H9 (cell line): ENCODE measurements at regions not wholly inside any gene's neighbourhood (a gene's known extent, or its start where the extent isn't known, plus 50 kb on each side); places are given as distances from the start of the nearest gene placed in this dataset.

ENCODE experiments used
- DNase-seq: peaks from one replicate; pipeline ENCODE4 v3.0.0-alpha.2; 2017
- H2AFZ ChIP-seq: one replicate; pipeline ENCODE4 v1.6.1; 2013; ENCODE audit warnings: mild to moderate bottlenecking, low read length, control low read depth, moderate library complexity
- H2AK5ac ChIP-seq: 2 replicates; pipeline ENCODE4 v1.6.1; 2013; ENCODE audit warnings: low read length, control low read depth, mixed read lengths; ENCODE audit not compliant: insufficient read length
- H2BK120ac ChIP-seq: one replicate; pipeline ENCODE4 v1.6.1; 2013; ENCODE audit warnings: low read depth, mild to moderate bottlenecking, low read length, control low read depth, inconsistent platforms; ENCODE audit not compliant: poor library complexity, severe bottlenecking
- H2BK12ac ChIP-seq: 2 replicates; pipeline ENCODE4 v1.6.1; 2013; ENCODE audit warnings: low read length, control low read depth, mixed read lengths, low read depth; ENCODE audit not compliant: insufficient read length
- H2BK15ac ChIP-seq: 2 replicates; pipeline ENCODE4 v1.6.1; 2013; ENCODE audit warnings: low read depth, low read length, control low read depth
- H2BK20ac ChIP-seq: one replicate; pipeline ENCODE4 v1.6.1; 2013; ENCODE audit warnings: low read depth, mild to moderate bottlenecking, low read length, control low read depth, inconsistent platforms; ENCODE audit not compliant: poor library complexity, severe bottlenecking
- H2BK5ac ChIP-seq: 2 replicates; pipeline ENCODE4 v1.6.1; 2013; ENCODE audit warnings: low read length, control low read depth, mixed read lengths; ENCODE audit not compliant: insufficient read length
- H3K14ac ChIP-seq: 2 replicates; pipeline ENCODE4 v1.6.1; 2013; ENCODE audit warnings: low read length, control low read depth; ENCODE audit not compliant: insufficient read depth
- H3K18ac ChIP-seq: 2 replicates; pipeline ENCODE4 v1.6.1; 2013; ENCODE audit warnings: low read depth, mild to moderate bottlenecking, mixed read lengths, low read length, control low read depth; ENCODE audit not compliant: insufficient read length
- H3K23ac ChIP-seq: 2 replicates; pipeline ENCODE4 v1.6.1; 2013; ENCODE audit warnings: low read length, control low read depth, mixed read lengths, low read depth; ENCODE audit not compliant: insufficient read length
- H3K23me2 ChIP-seq: 2 replicates; pipeline ENCODE4 v1.6.1; 2013; ENCODE audit warnings: low read depth, mild to moderate bottlenecking, mixed read lengths, low read length, control low read depth; ENCODE audit not compliant: insufficient read length, poor library complexity, severe bottlenecking
- H3K27ac ChIP-seq: 2 replicates; pipeline ENCODE4 v1.5.1; 2013; ENCODE audit warnings: low read length, control low read depth, mixed read lengths, low read depth; ENCODE audit not compliant: insufficient read length
- H3K27me3 ChIP-seq: 2 replicates; pipeline ENCODE4 v1.6.1; 2013; ENCODE audit warnings: low read length, control low read depth, inconsistent platforms; ENCODE audit not compliant: insufficient read depth
- H3K4ac ChIP-seq: 2 replicates; pipeline ENCODE4 v1.6.1; 2013; ENCODE audit warnings: low read depth, mild to moderate bottlenecking, control low read depth, inconsistent platforms, low read length, moderate library complexity
- H3K4me1 ChIP-seq: 2 replicates; pipeline ENCODE4 v1.6.1; 2013; ENCODE audit warnings: low read length, control low read depth, inconsistent platforms; ENCODE audit not compliant: insufficient read depth
- H3K4me2 ChIP-seq: 2 replicates; pipeline ENCODE4 v1.6.1; 2013; ENCODE audit warnings: low read length, control low read depth, mixed read lengths; ENCODE audit not compliant: insufficient read length, insufficient read depth
- H3K56ac ChIP-seq: 2 replicates; pipeline ENCODE4 v1.6.1; 2013; ENCODE audit warnings: low read depth, mild to moderate bottlenecking, mixed read lengths, low read length, control low read depth; ENCODE audit not compliant: insufficient read length
- H3K79me1 ChIP-seq: 2 replicates; pipeline ENCODE4 v1.6.1; 2013; ENCODE audit warnings: low read depth, mild to moderate bottlenecking, moderate library complexity, low read length, control low read depth, inconsistent platforms; ENCODE audit not compliant: insufficient read depth, poor library complexity, severe bottlenecking
- H3K79me2 ChIP-seq: 2 replicates; pipeline ENCODE4 v1.6.1; 2013; ENCODE audit warnings: low read length, control low read depth, inconsistent platforms; ENCODE audit not compliant: insufficient read depth
- H3K9ac ChIP-seq: 2 replicates; pipeline ENCODE4 v1.6.1; 2013; ENCODE audit warnings: low read length, control low read depth, mixed read lengths; ENCODE audit not compliant: insufficient read length; ENCODE audit errors: extremely low read depth
- H3K9me3 ChIP-seq: one replicate; pipeline ENCODE4 v1.6.1; 2013; ENCODE audit warnings: low read depth, low read length, inconsistent platforms; ENCODE audit not compliant: control insufficient read depth
- H3T11ph ChIP-seq: one replicate; pipeline ENCODE4 v1.6.1; 2013; ENCODE audit warnings: mild to moderate bottlenecking, low read length, control low read depth, inconsistent platforms
- H4K20me1 ChIP-seq: one replicate; pipeline ENCODE4 v1.6.1; 2013; ENCODE audit not compliant: control insufficient read depth, insufficient read length, insufficient read depth
- H4K5ac ChIP-seq: 2 replicates; pipeline ENCODE4 v1.6.1; 2013; ENCODE audit warnings: low read depth, mild to moderate bottlenecking, mixed read lengths, low read length, control low read depth; ENCODE audit not compliant: insufficient read length
- H4K8ac ChIP-seq: replicated peaks from 2 replicates; pipeline ENCODE4 v1.6.1; 2013; ENCODE audit warnings: low read length, control low read depth, mixed read lengths, low read depth; ENCODE audit not compliant: insufficient read length
- H4K91ac ChIP-seq: 2 replicates; pipeline ENCODE4 v1.6.1; 2013; ENCODE audit warnings: low read depth, mild to moderate bottlenecking, moderate library complexity, mixed read lengths, low read length, control low read depth; ENCODE audit not compliant: insufficient read length
- H3K27ac Mint-ChIP-seq, 3 experiments: 2 replicates in 2 of 3; 3 replicates in 1 of 3; pipeline ENCODE4 v1.8.0; 2020 to 2021; ENCODE audit warnings: mixed read lengths in 3 of 3, mild to moderate bottlenecking in 1 of 3, moderate library complexity in 1 of 3
- H3K27me3 Mint-ChIP-seq: 2 replicates; pipeline ENCODE4 v1.8.0; 2021; ENCODE audit warnings: low read depth, mild to moderate bottlenecking, moderate library complexity, mixed read lengths
- H3K36me3 Mint-ChIP-seq, 3 experiments: 2 replicates in 2 of 3; 3 replicates in 1 of 3; pipeline ENCODE4 v1.8.0; 2020 to 2021; ENCODE audit warnings: low read depth in 3 of 3, mixed read lengths in 3 of 3; ENCODE audit not compliant: insufficient read depth in 1 of 3
- H3K4me1 Mint-ChIP-seq, 2 experiments: 2 replicates each; pipeline ENCODE4 v1.8.0; 2020; ENCODE audit warnings: mixed read lengths in 2 of 2
- H3K4me3 Mint-ChIP-seq, 2 experiments: 2 replicates in 1 of 2; 3 replicates in 1 of 2; pipeline ENCODE4 v1.8.0; 2020 to 2021; ENCODE audit warnings: mild to moderate bottlenecking in 2 of 2, mixed read lengths in 2 of 2, moderate library complexity in 1 of 2
- H3K9me3 Mint-ChIP-seq, 2 experiments: 2 replicates in 1 of 2; 3 replicates in 1 of 2; pipeline ENCODE4 v1.8.0; 2020; ENCODE audit warnings: mild to moderate bottlenecking in 2 of 2, mixed read lengths in 2 of 2, moderate library complexity in 1 of 2
- CTCF ChIP-seq: fragments of 200-600 bp; sonication (generic); conservative IDR thresholded peaks from 3 replicates; pipeline ENCODE4 v1.8.0; 2021; ENCODE audit warnings: antibody characterized with exemption, mild to moderate bottlenecking
- WGBS: extraction: QIAGEN DNeasy Blood & Tissue Kit; methylation state at CpG from one replicate; pipeline ENCODE4 v1.1.7; 2013; ENCODE audit warnings: missing lambda C conversion rate, low lambda C conversion rate, mixed read lengths; ENCODE audit not compliant: insufficient read length; ENCODE audit errors: extremely low coverage; 5-methylcytosine and 5-hydroxymethylcytosine counted together

- Histone ChIP-seq H3K9ac (no peak overlapping the region), H4K8ac (no peak overlapping the region), H3T11ph (no peak overlapping the region), H4K20me1 (no peaks in the 10 kb centered on the region), H3K4me1 (no peaks in the 10 kb centered on the region; the same call in 1 of the 2 replicates), H3K23ac (no peak overlapping the region), H3K23me2 (no peaks in the 10 kb centered on the region), H2AFZ (no peak overlapping the region), H2AK5ac (no peak overlapping the region), H4K91ac (no peak overlapping the region), H3K27me3 (no peaks in the 10 kb centered on the region), H4K5ac (no peak overlapping the region), H3K79me1 (no peaks in the 10 kb centered on the region), H3K18ac (no peak overlapping the region), H2BK15ac (no peak overlapping the region), H3K27ac (no peak overlapping the region), H3K4ac (no peak overlapping the region), H2BK20ac (no peak overlapping the region), H2BK120ac (no peak overlapping the region), H3K56ac (no peak overlapping the region), H3K9me3 (no peaks in the 10 kb centered on the region), H2BK5ac (no peak overlapping the region), H3K14ac (no peak overlapping the region), H3K4me2 (no peak overlapping the region), H3K79me2 (no peaks in the 10 kb centered on the region), H2BK12ac (no peak overlapping the region)
- TF ChIP-seq CTCF: no peak
- no peak overlapping the region for H3K27ac Mint-ChIP-seq
- DNase-seq: no peak
- no peaks in the 10 kb centered on the region for H3K4me1 Mint-ChIP-seq
- H3K9me3 Mint-ChIP-seq: no peaks in the 10 kb centered on the region; a peak in 1 of 5 replicates
- no peaks in the 10 kb centered on the region for H3K36me3 Mint-ChIP-seq
- no CpG with 5 or more reads among the region's 1 CpG for WGBS
- H3K4me3 Mint-ChIP-seq: no peak overlapping the region
- no peaks in the 10 kb centered on the region for H3K27me3 Mint-ChIP-seq
Measured at GRCh38 chr9:7443541-7443940, 356.0 kb downstream of the DMAC1 start.
